B cell (primary cell): ENCODE measurements at regions not wholly inside any gene's neighbourhood (a gene's known extent, or its start where the extent isn't known, plus 50 kb on each side); places are given as distances from the start of the nearest gene placed in this dataset.

Experiments
- ATAC-seq: fragments of 200-7000 bp; cut with Tn5 transposase; one replicate; pipeline ENCODE4 v1.10.0; 2021; ENCODE audit warnings: low read depth, mild to moderate bottlenecking, moderate number of reproducible peaks, moderate library complexity
- CTCF ChIA-PET: fragments of 350-600 bp; sonication (Branson Sonifier 250); formaldehyde crosslinking; loops from one replicate; lab custom pipeline; 2021; ENCODE audit warnings: antibody characterized with exemption, inconsistent platforms; lab: Charles Lee
- POLR2A ChIA-PET: fragments of 350-600 bp; sonication (Branson Sonifier 250); formaldehyde crosslinking; loops from one replicate; lab custom pipeline; 2021; ENCODE audit warnings: antibody characterized with exemption; lab: Charles Lee
- DNase-seq: peaks from one replicate; pipeline ENCODE4 v3.0.0; 2013
- H2AFZ ChIP-seq: 2 replicates; pipeline ENCODE4 v1.6.1; 2012; ENCODE audit warnings: mild to moderate bottlenecking, low read depth, low read length; ENCODE audit not compliant: insufficient read depth, poor library complexity, severe bottlenecking
- H3K27ac ChIP-seq, 2 donors: 1 replicate in 1 of 2; 2 replicates in 1 of 2; pipeline ENCODE4 v1.5.1; 2012 to 2013; ENCODE audit warnings: low read length in 2 of 2, mild to moderate bottlenecking in 2 of 2, moderate library complexity in 1 of 2
- H3K27me3 ChIP-seq, 4 experiments: fragments of 200-600 bp in 1 of 4; sonication (generic) in 1 of 4; replicated peaks in 1 of 4; 1 replicate in 2 of 4; 2 replicates in 2 of 4; pipeline versions ENCODE4 v1.6.1 to v1.7.0; 2013 to 2016; ENCODE audit warnings: low read length in 3 of 4, mild to moderate bottlenecking in 2 of 4, mixed read lengths in 1 of 4, moderate library complexity in 1 of 4; ENCODE audit not compliant: insufficient read depth in 4 of 4, control insufficient read depth in 3 of 4; ENCODE audit errors: control extremely low read depth in 1 of 4
- H3K36me3 ChIP-seq, 2 experiments: replicated peaks in 1 of 2; 1 replicate in 1 of 2; 2 replicates in 1 of 2; pipeline versions ENCODE4 v1.6.1 to v1.7.1; 2013; ENCODE audit warnings: low read length in 1 of 2; ENCODE audit not compliant: insufficient read depth in 2 of 2, control insufficient read depth in 1 of 2; ENCODE audit errors: control extremely low read depth in 1 of 2, extremely low read depth in 1 of 2
- H3K4me1 ChIP-seq, 2 donors: fragments of 200-600 bp in 1 of 2; sonication (generic) in 1 of 2; 1 replicate in 1 of 2; 2 replicates in 1 of 2; pipeline versions ENCODE4 v1.5.1 to v1.6.1; 2013 to 2017; ENCODE audit warnings: low read length in 2 of 2; ENCODE audit not compliant: control insufficient read depth in 2 of 2, insufficient read depth in 2 of 2
- H3K4me2 ChIP-seq: replicated peaks from 2 replicates; pipeline ENCODE3; 2012; ENCODE audit warnings: mild to moderate bottlenecking, low read depth, low read length; ENCODE audit not compliant: poor library complexity, severe bottlenecking
- H3K4me3 ChIP-seq, 5 experiments: fragments of 200-600 bp in 1 of 5; sonication (generic) in 1 of 5; 1 replicate in 3 of 5; 2 replicates in 2 of 5; pipeline versions ENCODE4 v1.5.1 to v1.7.0; 2011 to 2016; ENCODE audit warnings: low read length in 4 of 5, mild to moderate bottlenecking in 4 of 5, low read depth in 2 of 5, control low read depth in 1 of 5, moderate library complexity in 1 of 5; ENCODE audit not compliant: insufficient read depth in 1 of 5; ENCODE audit errors: control extremely low read depth in 1 of 5, extremely low read depth in 1 of 5
- H3K79me2 ChIP-seq: fragments of 200-600 bp; sonication (generic); one replicate; pipeline ENCODE4 v1.6.0; 2016; ENCODE audit warnings: low read length; ENCODE audit not compliant: control insufficient read depth, insufficient read depth
- H3K9ac ChIP-seq: fragments of 200-600 bp; sonication (generic); 2 replicates; pipeline ENCODE4 v1.6.1; 2017; ENCODE audit warnings: mild to moderate bottlenecking, low read length, moderate library complexity
- H3K9me3 ChIP-seq, 3 donors: one replicate each; pipeline versions ENCODE4 v1.6.1 to v1.7.1; 2013; ENCODE audit warnings: low read length in 2 of 3; ENCODE audit not compliant: control insufficient read depth in 2 of 3, insufficient read depth in 1 of 3; ENCODE audit errors: control extremely low read depth in 1 of 3
- H4K20me1 ChIP-seq: 2 replicates; pipeline ENCODE4 v1.6.0; 2012; ENCODE audit warnings: mild to moderate bottlenecking, low read length; ENCODE audit not compliant: insufficient read depth, control insufficient read depth, poor library complexity, severe bottlenecking
- H3K27ac Mint-ChIP-seq: one replicate; pipeline ENCODE4 v1.8.0; 2021; ENCODE audit warnings: mixed read lengths
- H3K27me3 Mint-ChIP-seq: one replicate; pipeline ENCODE4 v1.8.0; 2021; ENCODE audit warnings: mixed read lengths
- H3K4me1 Mint-ChIP-seq: one replicate; pipeline ENCODE4 v1.8.0; 2021; ENCODE audit warnings: mixed read lengths
- H3K4me3 Mint-ChIP-seq: one replicate; pipeline ENCODE4 v1.8.0; 2021; ENCODE audit warnings: mixed read lengths
- H3K9me3 Mint-ChIP-seq: one replicate; pipeline ENCODE4 v1.8.0; 2022; ENCODE audit warnings: mixed read lengths; ENCODE audit not compliant: insufficient read depth
- EZH2 ChIP-seq: IDR thresholded peaks from 2 replicates; pipeline ENCODE4 v1.6.1; 2012; ENCODE audit warnings: borderline replicate concordance, low read depth, mild to moderate bottlenecking, moderate library complexity, low read length; ENCODE audit not compliant: insufficient read depth, poor library complexity, severe bottlenecking
- WGBS: methylation state at CpG from one replicate; pipeline ENCODE4 v1.1.5; 2013; ENCODE audit warnings: missing lambda C conversion rate; ENCODE audit not compliant: insufficient coverage; 5-methylcytosine and 5-hydroxymethylcytosine counted together
- intact Hi-C: fragments of 100-400 bp; cut with micrococcal nuclease; formaldehyde crosslinking; loops from one replicate; pipeline ENCODE4 v1.10.0; 2022
- TF ChIP-seq, protein P1 (sequence below): fragments of 200-600 bp; IDR thresholded peaks from one replicate; pipeline ENCODE4 v1.8.0; 2022; ENCODE audit warnings: antibody characterized with exemption, mild to moderate bottlenecking

DNA sequence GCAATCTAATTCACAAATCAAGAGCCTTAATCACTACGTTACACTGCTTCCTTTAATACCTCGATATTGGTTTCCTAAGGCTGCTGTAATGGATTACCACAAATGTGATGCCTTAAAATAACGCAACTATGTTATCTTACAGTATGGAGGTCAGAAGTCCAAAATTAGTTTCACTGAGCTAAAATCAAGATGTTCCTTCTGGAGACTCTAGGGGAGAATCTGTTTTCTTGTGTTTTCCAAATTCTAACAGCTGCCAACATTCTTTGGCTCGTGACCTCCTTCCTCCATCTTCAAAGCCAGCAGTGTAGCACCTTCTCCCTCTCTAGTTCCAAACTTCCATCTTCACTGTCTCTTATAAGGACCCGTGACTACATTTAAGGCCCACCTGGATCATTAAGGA lies 335.0 kb upstream of the NFIA start:
- intact Hi-C loops: no loop called here
- Histone ChIP-seq H3K4me2 (no peak overlapping the region), H3K36me3 (no peaks in the 10 kb centered on the region), H3K27me3 (no peaks in the 10 kb centered on the region), H3K9me3 (no peaks in the 10 kb centered on the region), H3K79me2 (no peaks in the 10 kb centered on the region), H3K4me3 (no peak overlapping the region), H4K20me1 (no peaks in the 10 kb centered on the region), H3K9ac (no peak overlapping the region), H3K4me1 (no peaks in the 10 kb centered on the region), H3K27ac (no peak overlapping the region), H2AFZ (no peak overlapping the region)
- ATAC-seq: no peak
- Mint-ChIP-seq H3K27me3 (no peaks in the 10 kb centered on the region), H3K9me3 (no peaks in the 10 kb centered on the region), H3K27ac (no peak overlapping the region), H3K4me1 (no peaks in the 10 kb centered on the region), H3K4me3 (no peak overlapping the region)
- CTCF ChIA-PET: no interaction called here
- no peak for DNase-seq
- 96% methylated on average over 3 of the region's 5 CpGs for WGBS
- TF ChIP-seq, protein P1, sequence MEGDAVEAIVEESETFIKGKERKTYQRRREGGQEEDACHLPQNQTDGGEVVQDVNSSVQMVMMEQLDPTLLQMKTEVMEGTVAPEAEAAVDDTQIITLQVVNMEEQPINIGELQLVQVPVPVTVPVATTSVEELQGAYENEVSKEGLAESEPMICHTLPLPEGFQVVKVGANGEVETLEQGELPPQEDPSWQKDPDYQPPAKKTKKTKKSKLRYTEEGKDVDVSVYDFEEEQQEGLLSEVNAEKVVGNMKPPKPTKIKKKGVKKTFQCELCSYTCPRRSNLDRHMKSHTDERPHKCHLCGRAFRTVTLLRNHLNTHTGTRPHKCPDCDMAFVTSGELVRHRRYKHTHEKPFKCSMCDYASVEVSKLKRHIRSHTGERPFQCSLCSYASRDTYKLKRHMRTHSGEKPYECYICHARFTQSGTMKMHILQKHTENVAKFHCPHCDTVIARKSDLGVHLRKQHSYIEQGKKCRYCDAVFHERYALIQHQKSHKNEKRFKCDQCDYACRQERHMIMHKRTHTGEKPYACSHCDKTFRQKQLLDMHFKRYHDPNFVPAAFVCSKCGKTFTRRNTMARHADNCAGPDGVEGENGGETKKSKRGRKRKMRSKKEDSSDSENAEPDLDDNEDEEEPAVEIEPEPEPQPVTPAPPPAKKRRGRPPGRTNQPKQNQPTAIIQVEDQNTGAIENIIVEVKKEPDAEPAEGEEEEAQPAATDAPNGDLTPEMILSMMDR: no peak
- TF ChIP-seq EZH2: no peak
- POLR2A ChIA-PET: no interaction called here

DNA sequence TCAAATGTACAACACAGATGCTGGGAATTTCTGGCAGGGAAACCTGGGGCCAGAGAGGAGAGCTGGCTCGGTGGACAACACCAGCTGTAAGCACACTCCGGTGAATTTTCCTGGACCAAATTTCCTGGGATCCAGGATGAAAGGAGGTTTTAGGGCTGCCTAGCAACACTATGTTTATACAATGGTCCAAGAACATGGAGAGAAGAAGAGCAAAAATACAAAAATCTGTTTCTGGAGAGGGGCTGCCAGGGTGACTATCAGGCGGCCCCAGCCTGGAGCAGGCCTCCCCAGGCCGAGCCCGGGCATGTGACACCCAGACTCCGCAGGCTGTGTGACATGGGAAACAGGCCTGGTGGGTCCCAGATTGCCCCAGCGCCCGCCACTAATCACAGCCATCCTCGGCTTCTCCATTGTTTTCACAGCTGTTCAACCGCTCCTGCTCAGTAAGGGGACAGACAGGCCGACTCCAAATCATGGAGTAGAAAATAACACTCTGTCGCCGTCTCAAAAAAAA lies 336.0 kb upstream of the NFIA start:
- Mint-ChIP-seq H3K9me3 (no peaks in the 10 kb centered on the region), H3K4me3 (no peak overlapping the region), H3K27ac (no peak overlapping the region), H3K27me3 (no peaks in the 10 kb centered on the region), H3K4me1 (no peaks in the 10 kb centered on the region)
- Histone ChIP-seq H3K27ac (no peak overlapping the region), H3K36me3 (no peaks in the 10 kb centered on the region), H3K4me3 (no peak overlapping the region), H4K20me1 (no peaks in the 10 kb centered on the region), H3K4me1 (no peaks in the 10 kb centered on the region), H3K4me2 (no peak overlapping the region), H2AFZ (no peak overlapping the region), H3K9me3 (no peaks in the 10 kb centered on the region), H3K79me2 (no peaks in the 10 kb centered on the region), H3K27me3 (no peaks in the 10 kb centered on the region), H3K9ac (no peak overlapping the region)
- intact Hi-C loops: no loop called here
- ChIA-PET POLR2A (no interaction called here), CTCF (no interaction called here)
- ATAC-seq (no peak), DNase-seq (no peak)
- 87% methylated on average over 11 of the region's 13 CpGs for WGBS
- TF ChIP-seq EZH2: no peak
- TF ChIP-seq, protein P1: no peak
